ENCODE measurements at regions not wholly inside any gene's neighbourhood (a gene's known extent, or its start where the extent isn't known, plus 50 kb on each side); places are given as distances from the start of the nearest gene placed in this dataset.

GRCh38 chr3:194265505-194265892, 85.6 kb downstream of the CPN2 start:
- DNase-seq (ENCODE audit: low read depth in 1 of 2, low spot score in 1 of 2): no peak

GRCh38 chr3:194265996-194266964, 84.8 kb downstream of the CPN2 start:
- no peak for DNase-seq (ENCODE audit: low read depth in 1 of 2, low spot score in 1 of 2)

- DNase-seq (ENCODE audit: low read depth in 1 of 2, low spot score in 1 of 2): no peak
These were observed 83.1 kb downstream of the CPN2 start for GRCh38 chr3:194267744-194268653.

- no peak for DNase-seq (ENCODE audit: low read depth in 1 of 2, low spot score in 1 of 2)
These were observed 82.2 kb downstream of the CPN2 start for GRCh38 chr3:194268654-194269512.

- no peak for DNase-seq (ENCODE audit: low read depth in 1 of 2, low spot score in 1 of 2)
These were observed 81.5 kb downstream of the CPN2 start for GRCh38 chr3:194269610-194270145.

GRCh38 chr3:194270627-194271459, 80.3 kb downstream of the CPN2 start:
- no peak for DNase-seq (ENCODE audit: low read depth in 1 of 2, low spot score in 1 of 2)

- DNase-seq (ENCODE audit: low read depth in 1 of 2, low spot score in 1 of 2): no peak
These were observed 79.6 kb downstream of the CPN2 start for GRCh38 chr3:194271460-194272035.

- no peak for DNase-seq (ENCODE audit: low read depth in 1 of 2, low spot score in 1 of 2)
These were observed 78.9 kb downstream of the CPN2 start for GRCh38 chr3:194272221-194272620.

GRCh38 chr3:194272861-194273742, 78.0 kb downstream of the CPN2 start:
- no peak for DNase-seq (ENCODE audit: low read depth in 1 of 2, low spot score in 1 of 2)

GRCh38 chr3:194273743-194274310, 77.3 kb downstream of the CPN2 start:
- no peak for DNase-seq (ENCODE audit: low read depth in 1 of 2, low spot score in 1 of 2)

- no peak for DNase-seq (ENCODE audit: low read depth in 1 of 2, low spot score in 1 of 2)
These were observed 76.6 kb downstream of the CPN2 start for GRCh38 chr3:194274424-194275085.

GRCh38 chr3:194275291-194275690, 75.8 kb downstream of the CPN2 start:
- DNase-seq (ENCODE audit: low read depth in 1 of 2, low spot score in 1 of 2): no peak

GRCh38 chr3:194275721-194276120, 75.4 kb downstream of the CPN2 start:
- no peak for DNase-seq (ENCODE audit: low read depth in 1 of 2, low spot score in 1 of 2)

- DNase-seq (ENCODE audit: low read depth in 1 of 2, low spot score in 1 of 2): no peak
These were observed 74.4 kb downstream of the CPN2 start for GRCh38 chr3:194276768-194277103.

GRCh38 chr3:194277104-194277785, 73.9 kb downstream of the CPN2 start:
- DNase-seq (ENCODE audit: low read depth in 1 of 2, low spot score in 1 of 2): no peak

GRCh38 chr3:194277786-194278130, 73.4 kb downstream of the CPN2 start:
- no peak for DNase-seq (ENCODE audit: low read depth in 1 of 2, low spot score in 1 of 2)

GRCh38 chr3:194278186-194278845, 72.8 kb downstream of the CPN2 start:
- DNase-seq (ENCODE audit: low read depth in 1 of 2, low spot score in 1 of 2): no peak
